Esophagus muscularis mucosa (tissue), 3 donors: ENCODE measurements at regions not wholly inside any gene's neighbourhood (a gene's known extent, or its start where the extent isn't known, plus 50 kb on each side); places are given as distances from the start of the nearest gene placed in this dataset.

Experiments
- CTCF ChIP-seq, 3 experiments: fragments of 200-600 bp in 2 of 3; fragments of 450-650 bp in 1 of 3; sonication (generic) in 2 of 3; IDR thresholded peaks; one replicate each; pipeline ENCODE4 v1.5.1; 2017 to 2019; ENCODE audit warnings: antibody characterized with exemption in 3 of 3, mild to moderate bottlenecking in 2 of 3, moderate library complexity in 1 of 3
- POLR2AphosphoS5 ChIP-seq, 2 donors: sonication (generic); formaldehyde crosslinking; IDR thresholded peaks; one replicate each; pipeline ENCODE4 v1.6.1; 2017; ENCODE audit warnings: antibody characterized with exemption in 2 of 2

- TF ChIP-seq CTCF (IDR thresholded peaks at IDR 0.05): no peak
- no peak for TF ChIP-seq POLR2AphosphoS5 (IDR thresholded peaks at IDR 0.05)
Measured at GRCh38 chr20:60788070-60788469, 464.0 kb upstream of the CDH4 start.
